Skeletal muscle tissue (tissue), 3 donors: ENCODE measurements at regions not wholly inside any gene's neighbourhood (a gene's known extent, or its start where the extent isn't known, plus 50 kb on each side); places are given as distances from the start of the nearest gene placed in this dataset.

Experiments used
- H3K27ac ChIP-seq: one replicate; pipeline ENCODE4 v1.7.0; 2013; ENCODE audit warnings: mild to moderate bottlenecking, low read depth, low read length, inconsistent platforms
- H3K27me3 ChIP-seq, 3 donors: one replicate each; pipeline ENCODE4 v1.7.0; 2013; ENCODE audit warnings: low read length in 3 of 3; ENCODE audit not compliant: control insufficient read depth in 3 of 3, insufficient read depth in 3 of 3
- H3K36me3 ChIP-seq, 3 donors: one replicate each; pipeline ENCODE4 v1.7.0; 2013; ENCODE audit warnings: low read length in 3 of 3; ENCODE audit not compliant: control insufficient read depth in 3 of 3, insufficient read depth in 3 of 3
- H3K4me1 ChIP-seq, 3 donors: one replicate each; pipeline ENCODE4 v1.7.0; 2013; ENCODE audit warnings: low read length in 3 of 3, mild to moderate bottlenecking in 3 of 3; ENCODE audit not compliant: control insufficient read depth in 3 of 3, insufficient read depth in 3 of 3
- H3K4me3 ChIP-seq, 3 donors: one replicate each; pipeline ENCODE4 v1.7.0; 2013; ENCODE audit warnings: low read length in 3 of 3
- H3K9ac ChIP-seq, 3 donors: one replicate each; pipeline ENCODE4 v1.7.0; 2013; ENCODE audit warnings: low read length in 3 of 3, mild to moderate bottlenecking in 3 of 3, moderate library complexity in 2 of 3, low read depth in 1 of 3
- H3K9me3 ChIP-seq, 3 donors: one replicate each; pipeline ENCODE4 v1.7.0; 2013; ENCODE audit warnings: low read length in 3 of 3; ENCODE audit not compliant: control insufficient read depth in 3 of 3
- donor health status: Osteomylitis.

DNA sequence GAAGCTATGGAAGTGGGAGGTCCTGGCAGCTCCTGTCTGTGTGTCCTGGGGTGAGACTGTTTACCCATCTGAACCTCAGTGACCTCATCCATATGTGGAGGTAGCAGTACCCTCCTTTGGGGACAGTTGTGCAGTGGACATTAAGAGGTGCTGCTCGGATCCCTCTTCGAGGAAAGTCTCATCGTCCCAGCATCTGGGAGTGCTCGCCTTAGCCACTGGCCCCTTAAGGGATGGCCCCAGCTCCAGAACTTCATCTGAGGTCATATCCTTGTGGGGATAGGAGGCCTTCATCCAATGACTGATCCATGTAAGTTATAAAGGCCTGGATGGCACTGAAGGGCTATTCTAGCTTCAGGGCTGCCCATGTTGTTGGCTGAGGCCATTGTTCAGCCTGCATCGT lies 538.1 kb downstream of the MIAT start:
- H3K4me1 ChIP-seq, result no peaks in the 10 kb centered on the region
- H3K36me3 ChIP-seq, result no peaks in the 10 kb centered on the region
- H3K9ac ChIP-seq, result no peak overlapping the region
- peaks cover 24 to 46% (median 25%) of the 10 kb centered on the region in 3 donors for H3K27me3 ChIP-seq
- H3K27ac ChIP-seq, result no peak overlapping the region
- H3K9me3 ChIP-seq, result peaks cover 0 to 5% (median 0%) of the 10 kb centered on the region in 3 donors
- no peak overlapping the region for H3K4me3 ChIP-seq

- no peak overlapping the region for H3K27ac ChIP-seq
- H3K27me3 ChIP-seq, result peaks cover 24 to 51% (median 25%) of the 10 kb centered on the region in 3 donors
Measured at GRCh38 chr22:27196606-27197005, 539.2 kb downstream of the MIAT start.

DNA sequence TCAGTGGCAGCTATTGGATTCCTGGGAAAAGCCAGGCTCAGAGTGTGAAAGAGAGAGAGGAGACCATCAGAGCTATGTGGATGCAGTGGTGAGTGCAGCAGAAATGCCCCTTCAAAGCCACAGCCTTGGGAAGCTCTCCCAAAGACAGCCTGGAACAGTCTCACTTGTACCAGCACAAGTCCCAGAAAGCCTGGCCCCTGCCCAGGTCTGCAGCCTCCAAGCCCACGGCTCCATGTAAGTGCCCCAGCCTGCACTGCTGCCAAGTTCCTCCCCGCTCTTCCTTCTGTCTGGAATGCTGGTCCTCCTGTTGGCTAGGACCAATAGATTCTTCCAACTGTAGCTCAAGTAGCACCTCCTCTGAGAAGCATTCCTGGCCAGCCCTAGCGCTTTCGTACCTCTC lies 539.7 kb downstream of the MIAT start:
- Histone ChIP-seq H3K9ac (no peak overlapping the region), H3K27ac (no peak overlapping the region), H3K9me3 (peaks cover 0 to 2% (median 0%) of the 10 kb centered on the region in 3 donors), H3K36me3 (no peaks in the 10 kb centered on the region), H3K27me3 (peaks cover 24 to 51% (median 25%) of the 10 kb centered on the region in 3 donors), H3K4me1 (no peaks in the 10 kb centered on the region), H3K4me3 (no peak overlapping the region)

More at GRCh38 chr22:27196606-27197005, 539.2 kb downstream of the MIAT start:
- no peak overlapping the region for H3K4me3 ChIP-seq
- H3K9me3 ChIP-seq, result peaks cover 0 to 2% (median 0%) of the 10 kb centered on the region in 3 donors
- no peaks in the 10 kb centered on the region for H3K4me1 ChIP-seq
- H3K9ac ChIP-seq, result no peak overlapping the region
- no peaks in the 10 kb centered on the region for H3K36me3 ChIP-seq

- Histone ChIP-seq H3K9ac (no peak overlapping the region), H3K36me3 (no peaks in the 10 kb centered on the region), H3K4me3 (no peak overlapping the region), H3K27me3 (peaks cover 24 to 51% (median 25%) of the 10 kb centered on the region in 3 donors), H3K9me3 (peaks cover 0 to 2% (median 0%) of the 10 kb centered on the region in 3 donors), H3K4me1 (no peaks in the 10 kb centered on the region), H3K27ac (no peak overlapping the region)
Measured at GRCh38 chr22:27197618-27198017, 540.2 kb downstream of the MIAT start.

- Histone ChIP-seq H3K9ac (no peak overlapping the region), H3K9me3 (peaks cover 0 to 2% (median 0%) of the 10 kb centered on the region in 3 donors), H3K4me1 (peaks cover 0 to 5% (median 3%) of the 10 kb centered on the region in 3 donors), H3K36me3 (no peaks in the 10 kb centered on the region), H3K27ac (no peak overlapping the region), H3K4me3 (no peak overlapping the region), H3K27me3 (peaks cover 24 to 49% (median 25%) of the 10 kb centered on the region in 3 donors)
Measured at GRCh38 chr22:27198518-27199035, 541.2 kb downstream of the MIAT start.

GRCh38 chr22:27199354-27199753 lies 542.0 kb downstream of the MIAT start:
- Histone ChIP-seq H3K4me1 (peaks cover 0 to 5% (median 3%) of the 10 kb centered on the region in 3 donors), H3K4me3 (no peak overlapping the region), H3K36me3 (no peaks in the 10 kb centered on the region), H3K9ac (no peak overlapping the region), H3K27me3 (peaks cover 22 to 41% (median 28%) of the 10 kb centered on the region in 3 donors), H3K27ac (no peak overlapping the region), H3K9me3 (peaks cover 0 to 2% (median 0%) of the 10 kb centered on the region in 3 donors)

GRCh38 chr22:27201276-27201675 lies 543.9 kb downstream of the MIAT start:
- no peak overlapping the region for H3K9ac ChIP-seq
- H3K4me3 ChIP-seq, result no peak overlapping the region
- peaks cover 0 to 5% (median 3%) of the 10 kb centered on the region in 3 donors for H3K4me1 ChIP-seq
- H3K27me3 ChIP-seq, result peaks cover 17 to 35% (median 18%) of the 10 kb centered on the region in 3 donors
- peaks cover 0 to 3% (median 2%) of the 10 kb centered on the region in 3 donors for H3K9me3 ChIP-seq
- H3K36me3 ChIP-seq, result no peaks in the 10 kb centered on the region
- H3K27ac ChIP-seq, result no peak overlapping the region

- no peak overlapping the region for H3K9ac ChIP-seq
- H3K27ac ChIP-seq, result no peak overlapping the region
- H3K9me3 ChIP-seq, result peaks cover 0 to 3% (median 2%) of the 10 kb centered on the region in 3 donors
- no peak overlapping the region for H3K4me3 ChIP-seq
- no peaks in the 10 kb centered on the region for H3K36me3 ChIP-seq
- peaks cover 13 to 37% (median 14%) of the 10 kb centered on the region in 3 donors for H3K27me3 ChIP-seq
- H3K4me1 ChIP-seq, result peaks cover 0 to 5% (median 3%) of the 10 kb centered on the region in 3 donors
Measured at GRCh38 chr22:27201741-27202140, 544.4 kb downstream of the MIAT start.

DNA sequence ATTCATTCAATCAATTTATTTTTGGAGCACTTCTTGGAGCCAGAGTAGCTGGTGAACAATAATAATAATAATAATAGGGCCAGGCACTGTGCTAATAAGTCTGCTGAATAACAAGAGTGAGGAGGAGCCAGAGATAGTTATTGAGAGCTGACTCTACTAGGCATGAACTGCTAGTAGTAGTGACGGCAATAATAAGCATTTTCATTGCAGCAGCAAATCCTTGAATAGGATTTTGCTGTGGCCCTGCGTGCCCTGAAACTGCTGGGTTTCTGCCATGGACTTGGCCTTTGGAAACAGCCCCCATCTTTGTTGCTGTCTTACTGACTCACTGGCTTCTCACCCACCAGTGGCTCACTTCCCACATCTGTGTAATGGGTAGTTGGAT lies 545.9 kb downstream of the MIAT start:
- Histone ChIP-seq H3K9ac (no peak overlapping the region), H3K9me3 (peaks cover 0 to 3% (median 0%) of the 10 kb centered on the region in 3 donors), H3K27me3 (peaks cover 9 to 41% (median 14%) of the 10 kb centered on the region in 3 donors), H3K4me1 (peaks cover 0 to 5% (median 3%) of the 10 kb centered on the region in 3 donors), H3K4me3 (no peak overlapping the region), H3K27ac (no peak overlapping the region), H3K36me3 (no peaks in the 10 kb centered on the region)

DNA sequence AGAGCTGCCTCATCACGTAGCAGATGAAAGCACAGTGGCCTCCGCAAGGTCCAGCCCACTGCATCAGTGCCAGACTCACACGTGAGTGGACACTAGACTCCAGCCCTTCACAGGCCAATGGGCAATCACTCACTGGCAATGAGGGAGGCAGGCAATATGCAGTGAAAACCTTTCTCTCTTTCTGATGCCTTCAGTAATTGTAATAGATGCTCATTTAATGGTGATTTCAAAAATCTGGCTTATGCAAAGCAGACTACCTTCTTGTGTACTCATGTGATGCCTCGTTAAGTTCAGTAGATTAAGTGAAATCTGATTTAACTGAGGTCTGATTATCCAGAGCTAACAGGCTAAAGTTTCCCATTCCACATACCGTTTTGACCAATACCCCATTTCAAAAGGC lies 546.9 kb downstream of the MIAT start:
- Histone ChIP-seq H3K4me1 (peaks cover 0 to 5% (median 3%) of the 10 kb centered on the region in 3 donors), H3K4me3 (no peak overlapping the region), H3K27me3 (peaks cover 9 to 39% (median 14%) of the 10 kb centered on the region in 3 donors), H3K9me3 (peaks cover 0 to 3% (median 0%) of the 10 kb centered on the region in 3 donors), H3K36me3 (no peaks in the 10 kb centered on the region), H3K27ac (no peak overlapping the region), H3K9ac (no peak overlapping the region)
